ENCODE measurements at regions not wholly inside any gene's neighbourhood (a gene's known extent, or its start where the extent isn't known, plus 50 kb on each side); places are given as distances from the start of the nearest gene placed in this dataset.
"Not testable (repeated sequence)": the region's sequence is repeated elsewhere in the genome, so short reads cannot be mapped to it uniquely, and the experiment has no call there.

- no peak for DNase-seq
Measured at GRCh38 chr2:190584980-190585661, 50.6 kb upstream of the NEMP2 start.

- DNase-seq = peak; percentile 38
Measured at GRCh38 chr2:190587106-190587505, 52.6 kb upstream of the NEMP2 start.

- DNase-seq = no peak
Measured at GRCh38 chr2:190589008-190589407, 54.5 kb upstream of the NEMP2 start.

- no peak for DNase-seq
Measured at GRCh38 chr2:190591437-190591836, 56.9 kb upstream of the NEMP2 start.

DNA sequence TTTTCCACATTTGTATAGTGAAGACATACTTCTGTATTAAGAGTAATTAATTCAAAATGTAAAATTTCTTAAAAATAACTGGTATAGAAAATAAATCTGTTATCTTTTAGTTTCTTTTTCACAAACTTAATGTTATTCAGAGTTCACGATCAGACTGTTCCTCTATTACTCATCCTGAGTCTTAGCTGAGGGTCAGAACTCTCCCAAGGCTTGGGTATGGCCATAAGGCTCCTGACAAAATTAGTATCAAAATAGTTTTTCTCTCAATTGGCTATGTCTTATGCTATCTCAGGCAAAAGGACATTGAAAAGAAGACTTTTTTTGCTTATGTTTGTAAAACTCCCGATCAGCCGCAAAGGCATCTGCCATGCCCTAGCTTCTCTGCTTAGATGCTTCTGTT lies 56.1 kb upstream of the NAB1 start:
- no peak for DNase-seq

- not testable (repeated sequence) for DNase-seq
Measured at GRCh38 chr2:190595879-190596278, 53.0 kb upstream of the NAB1 start.

DNA sequence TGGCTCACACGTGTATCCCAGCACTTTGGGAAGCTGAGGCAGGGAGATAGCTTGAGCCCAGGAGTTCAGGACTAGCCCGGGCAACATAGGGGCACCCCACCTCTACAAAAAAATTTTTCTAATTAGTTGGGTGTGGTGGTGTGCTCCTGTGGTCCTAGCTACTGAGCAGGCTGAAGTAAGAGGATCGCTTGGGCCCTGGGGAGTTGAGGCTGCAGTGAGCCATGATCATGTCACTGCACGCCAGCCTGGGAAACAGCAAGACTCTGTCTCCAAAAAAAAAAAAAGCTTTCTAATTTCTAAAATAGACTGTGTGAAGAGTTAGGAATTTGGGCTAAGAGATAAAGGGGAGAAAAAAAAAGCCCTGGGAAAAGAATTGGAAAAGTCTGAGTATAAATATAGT lies 51.9 kb upstream of the NAB1 start:
- no peak for DNase-seq

- no peak for DNase-seq
Measured at GRCh38 chr2:190598621-190599020, 50.3 kb upstream of the NAB1 start.

GRCh38 chr2:190599073-190599472 lies 49.8 kb upstream of the NAB1 start:
- no peak for DNase-seq
